Renal pelvis (tissue), 1 donor: ENCODE measurements at regions not wholly inside any gene's neighbourhood (a gene's known extent, or its start where the extent isn't known, plus 50 kb on each side); places are given as distances from the start of the nearest gene placed in this dataset.
"Not testable (repeated sequence)": the region's sequence is repeated elsewhere in the genome, so short reads cannot be mapped to it uniquely, and the experiment has no call there.

Source experiments
- DNase-seq: peaks from one replicate; pipeline ENCODE4 v3.0.0-alpha.2; 2013

DNA sequence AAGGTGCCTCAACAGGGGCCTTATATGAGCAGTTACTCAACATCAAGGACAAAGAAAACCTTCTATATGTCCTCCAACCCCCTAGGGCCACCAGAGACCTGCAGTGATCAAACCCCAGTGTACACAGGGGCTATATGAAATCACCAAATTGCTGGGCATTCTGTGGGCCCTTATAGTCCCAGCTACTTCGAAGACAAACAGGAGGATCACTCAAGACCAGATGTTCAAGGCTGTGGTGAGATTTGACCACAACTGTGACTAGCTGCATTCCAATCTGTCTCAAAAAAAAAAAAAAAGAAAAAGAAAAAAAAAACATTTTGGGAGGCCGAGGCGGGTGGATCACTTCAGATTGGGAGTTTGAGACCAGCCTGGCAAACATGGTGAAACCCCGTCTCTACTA is 51.0 kb upstream of the PRB2 start:
- DNase-seq, result no peak

DNA sequence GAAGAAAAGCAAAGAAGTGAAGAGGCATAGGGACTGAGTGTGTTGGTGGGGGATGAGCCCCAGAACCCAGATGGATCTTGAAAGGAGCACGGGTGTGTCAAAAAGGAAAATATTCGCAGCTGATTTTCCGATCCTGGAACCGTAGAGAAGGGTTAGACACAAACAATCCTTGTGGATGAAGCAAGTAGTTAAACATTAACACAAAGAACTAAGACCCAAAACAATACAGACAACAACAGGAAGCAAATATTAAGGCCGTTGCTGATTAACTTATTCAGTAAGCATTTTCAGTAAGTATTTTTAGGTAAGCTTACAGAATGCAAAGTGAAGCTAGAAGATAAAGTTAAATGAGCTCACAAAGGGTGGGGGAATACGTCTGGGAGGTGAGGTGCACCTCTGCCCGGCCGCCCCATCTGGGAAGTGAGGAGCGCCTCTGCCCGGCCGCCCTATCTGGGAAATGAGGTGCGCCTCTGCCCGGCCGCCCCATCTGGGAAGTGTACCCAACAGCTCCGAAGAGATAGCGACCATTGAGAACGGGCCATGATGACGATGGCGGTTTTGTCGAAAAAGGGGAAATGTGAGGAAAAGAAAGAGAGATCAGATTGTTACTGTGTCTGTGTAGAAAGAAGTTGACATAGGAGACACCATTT is 62.8 kb upstream of the PRB2 start:
- DNase-seq, result no peak

DNA sequence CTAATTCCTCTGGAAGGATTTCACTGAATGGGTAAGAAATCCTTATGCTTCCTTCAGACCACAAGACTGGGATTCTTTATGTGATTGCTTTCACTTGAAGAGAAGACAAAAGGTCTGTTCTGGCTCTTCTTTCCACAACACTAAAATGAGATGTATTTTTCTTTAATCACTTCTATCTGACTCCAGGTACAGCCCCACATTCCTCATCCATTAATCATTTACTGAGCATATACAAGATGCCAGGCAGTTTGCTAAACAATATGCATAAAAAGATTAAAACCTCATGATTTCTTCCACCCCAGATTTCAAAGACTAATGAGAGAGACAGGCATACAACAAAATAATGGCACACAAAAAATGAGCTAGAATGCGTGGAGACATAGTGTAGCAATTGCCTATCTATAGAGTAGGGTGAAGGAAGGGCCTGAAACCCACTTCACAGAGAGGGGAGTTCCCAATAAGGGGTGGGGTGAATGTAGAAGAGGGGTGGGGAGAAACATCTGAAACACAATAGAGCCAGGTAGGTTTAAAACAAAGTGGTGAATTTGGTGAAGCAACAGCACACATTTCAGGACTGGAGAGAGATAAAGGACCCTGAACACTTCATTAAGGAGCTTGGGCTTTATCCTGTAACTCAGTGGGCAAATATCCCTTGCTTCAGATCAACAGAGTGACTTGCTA is 65.1 kb upstream of the PRB2 start:
- DNase-seq, result no peak

DNA sequence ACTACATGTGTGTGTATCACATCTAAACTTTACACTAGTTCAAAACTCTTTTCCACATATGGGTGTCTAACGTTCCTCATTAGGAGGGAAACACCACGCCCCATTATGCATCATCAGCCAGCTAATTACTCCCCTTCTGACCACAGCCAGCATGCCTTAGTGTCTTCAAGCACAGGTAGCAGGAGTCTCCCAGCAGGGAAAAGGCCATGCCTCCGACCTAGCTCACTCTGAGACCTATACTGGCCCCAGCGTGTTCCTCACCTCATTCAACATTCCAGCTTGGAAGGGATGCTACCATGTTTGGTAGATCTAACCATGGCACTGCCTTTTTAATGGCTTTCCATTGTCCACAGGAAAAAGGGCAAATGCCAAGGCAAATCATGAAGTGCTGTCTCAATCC is 66.1 kb upstream of the PRB2 start:
- DNase-seq, result no peak

DNA sequence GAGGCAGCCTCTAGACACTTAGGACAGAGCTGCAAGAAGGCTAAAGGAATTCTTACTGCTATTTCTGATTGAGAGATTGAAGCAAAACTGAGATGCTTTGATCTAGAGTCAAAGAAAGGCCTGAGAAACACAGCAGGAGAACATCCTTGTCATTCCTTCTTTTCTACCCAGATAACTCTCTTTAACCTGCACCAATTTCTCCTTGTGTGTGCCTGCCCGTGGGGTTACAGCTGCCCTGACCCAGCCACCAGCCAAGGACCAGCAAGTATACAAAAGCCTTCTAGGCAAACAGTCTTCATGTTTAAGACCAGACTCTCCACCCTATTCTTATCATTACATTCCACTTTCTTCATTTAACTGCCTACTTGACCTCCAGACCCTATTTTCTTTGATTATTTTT is 81.7 kb upstream of the PRB2 start:
- no peak for DNase-seq

DNA sequence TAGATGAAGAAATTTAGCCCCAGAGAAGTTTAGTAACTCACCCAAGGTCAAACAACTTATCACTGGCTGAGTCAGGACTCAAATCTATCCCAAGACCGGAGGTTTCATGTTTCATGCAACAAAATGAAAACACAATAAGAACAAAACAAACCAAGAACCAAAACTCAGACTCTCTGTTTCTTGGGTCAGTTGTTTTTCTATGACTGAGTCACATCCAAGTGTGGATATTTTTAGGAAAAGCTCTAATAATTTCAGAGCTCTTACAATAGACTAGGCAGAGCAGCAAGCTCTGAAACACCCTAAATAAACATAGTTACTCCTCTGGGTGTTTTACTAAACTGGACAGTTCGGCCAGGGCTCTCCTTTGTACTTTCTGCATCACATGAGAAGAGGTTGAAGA is 87.6 kb upstream of the PRB2 start:
- DNase-seq, result no peak

DNA sequence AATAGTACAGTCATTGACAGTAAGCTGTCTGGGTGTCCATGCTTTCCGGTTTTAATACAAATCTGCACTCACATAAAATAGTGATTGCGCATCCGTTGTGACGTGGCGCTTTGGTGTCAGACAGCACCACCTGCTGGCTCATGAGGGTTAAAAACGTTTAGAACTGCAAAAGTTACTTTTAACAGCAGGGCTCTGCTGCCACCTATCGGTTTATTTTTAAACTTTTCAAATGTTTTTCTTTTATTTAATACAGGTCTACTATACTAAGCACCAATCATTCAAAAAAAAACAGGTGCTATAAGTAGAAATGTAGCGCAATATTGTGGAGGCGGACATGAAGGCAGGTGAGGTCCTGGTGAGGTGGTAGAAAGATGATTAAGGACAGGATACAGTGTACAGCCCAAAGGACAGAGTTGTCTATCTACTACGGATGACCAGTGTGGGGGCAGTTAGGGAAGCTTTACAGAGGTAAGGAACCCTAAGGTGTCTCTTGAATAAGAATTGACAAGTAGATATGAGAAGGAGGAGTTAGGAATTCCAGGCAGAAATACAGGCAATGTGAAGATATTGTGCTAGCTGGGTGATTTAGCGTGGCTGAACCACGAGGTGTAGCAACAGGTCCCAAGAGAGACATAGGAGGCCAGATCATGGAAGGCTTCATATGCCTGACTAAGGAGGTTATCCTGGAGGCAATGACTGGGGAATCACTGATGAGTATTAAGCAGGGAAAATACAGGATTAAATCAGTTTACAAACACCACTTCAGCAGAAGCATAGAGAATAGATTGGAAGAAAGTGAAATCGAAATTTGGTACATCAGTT is 91.5 kb upstream of the PRB2 start:
- DNase-seq, result peak; percentile 80

DNA sequence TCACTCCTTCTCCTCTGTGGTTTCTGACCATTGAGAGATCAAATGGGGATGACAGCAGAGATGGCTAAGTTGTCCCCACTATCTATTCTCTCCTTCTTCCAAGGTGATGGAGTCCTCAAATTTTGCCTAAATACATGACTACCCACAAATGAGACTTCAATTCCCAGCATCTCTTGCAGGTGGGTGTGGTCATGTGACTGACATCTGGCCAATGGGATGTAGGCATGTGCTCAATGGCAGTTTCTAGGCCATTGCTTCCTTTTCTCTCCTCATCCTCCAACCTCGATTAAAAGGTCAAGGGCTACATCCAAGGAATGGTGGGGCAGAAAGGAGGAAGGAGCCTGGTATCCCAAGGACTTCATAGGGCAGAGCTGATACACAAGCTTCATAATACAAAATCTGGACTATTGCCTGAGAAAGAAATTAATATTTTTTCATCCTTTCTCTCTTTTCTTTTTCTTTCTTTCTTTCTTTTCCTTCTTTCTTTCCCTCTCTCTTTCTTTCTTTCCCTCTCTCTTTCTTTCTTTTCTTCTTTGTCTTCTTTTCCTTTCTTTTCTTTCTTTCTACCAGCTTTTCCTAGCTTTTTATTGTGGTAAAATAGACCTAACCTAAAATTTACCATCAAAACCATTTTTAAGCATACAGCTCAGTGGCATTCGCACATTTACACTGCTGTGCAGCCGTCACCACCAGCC is 100.9 kb upstream of the PRB2 start:
- no peak for DNase-seq

DNA sequence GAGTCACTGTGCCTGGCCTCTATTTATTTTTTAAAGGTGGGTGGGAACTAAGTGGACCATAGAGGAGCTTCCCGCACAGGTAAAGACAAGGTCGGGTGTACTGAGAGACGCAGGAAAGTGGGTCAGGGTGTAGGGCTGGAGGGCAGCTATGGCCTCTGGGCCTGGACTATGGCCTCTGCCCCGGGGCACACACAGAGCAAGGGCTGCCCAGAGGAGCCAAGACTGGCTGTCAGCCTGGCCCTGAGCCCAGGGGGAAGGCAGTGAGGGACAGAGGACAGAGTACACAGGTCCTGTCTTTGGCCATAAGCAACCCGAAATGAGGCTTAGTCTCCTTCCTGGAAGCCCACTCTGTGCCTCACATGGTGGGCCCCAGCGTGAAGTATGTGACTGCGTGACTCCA is 102.1 kb upstream of the PRB2 start:
- DNase-seq, result no peak

DNA sequence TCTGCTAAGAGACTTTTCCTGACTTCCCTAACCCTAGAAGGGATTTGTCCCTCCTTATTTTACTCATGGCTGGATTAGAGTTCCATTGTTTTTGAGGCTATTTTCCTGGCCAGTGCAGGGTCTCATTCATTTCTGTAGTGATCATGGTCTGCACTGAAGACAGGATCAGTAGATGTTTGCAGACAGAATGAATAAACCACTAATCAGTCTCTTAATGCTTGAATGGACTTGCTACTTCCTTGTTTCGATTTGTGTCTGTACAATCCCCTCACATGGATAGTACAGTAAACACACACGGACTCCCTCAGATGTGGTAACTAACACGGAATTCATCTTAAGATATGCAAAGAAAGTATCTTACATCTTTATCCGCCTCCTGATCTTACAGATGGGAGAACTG is 102.6 kb upstream of the PRB2 start:
- no peak for DNase-seq

DNA sequence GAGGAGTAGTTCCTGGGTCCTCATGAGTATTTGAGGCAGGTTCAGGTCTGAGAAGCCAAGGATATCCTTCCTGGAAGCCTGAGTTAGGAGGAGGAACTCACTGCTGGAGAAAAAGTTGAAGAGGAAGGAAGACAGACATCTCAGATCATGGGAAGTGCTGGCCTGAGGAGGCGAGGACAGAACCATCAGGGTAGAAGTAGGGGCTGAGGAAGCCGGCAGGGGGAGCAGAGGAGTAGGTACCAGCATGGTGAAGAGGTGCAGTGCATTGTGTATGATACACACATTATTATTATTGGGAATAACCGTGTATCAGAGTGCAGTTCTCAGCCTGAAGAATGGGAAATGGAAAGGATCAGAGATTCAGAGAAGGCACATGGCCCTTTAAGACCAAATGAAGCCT is 103.2 kb upstream of the PRB2 start:
- not testable (repeated sequence) for DNase-seq

DNA sequence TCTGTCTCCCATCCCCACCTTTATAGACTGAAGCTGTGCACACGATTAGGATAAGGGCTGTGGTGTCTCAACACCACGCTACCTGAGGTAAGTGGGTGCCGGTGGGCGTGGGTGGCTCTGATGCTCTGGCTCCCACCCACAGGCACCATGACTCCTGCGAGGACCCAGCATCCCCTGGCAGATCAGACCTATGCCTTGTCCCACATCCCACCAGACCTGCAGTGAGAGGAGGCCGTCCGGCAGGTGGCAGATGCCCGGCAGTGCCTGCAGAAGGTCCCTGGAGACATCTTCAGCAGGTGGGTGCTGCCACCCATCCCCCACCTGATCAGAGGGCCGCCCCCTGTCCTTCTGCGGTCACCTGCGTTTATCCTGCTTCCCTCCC is 104.4 kb upstream of the PRB2 start:
- DNase-seq, result no peak

DNA sequence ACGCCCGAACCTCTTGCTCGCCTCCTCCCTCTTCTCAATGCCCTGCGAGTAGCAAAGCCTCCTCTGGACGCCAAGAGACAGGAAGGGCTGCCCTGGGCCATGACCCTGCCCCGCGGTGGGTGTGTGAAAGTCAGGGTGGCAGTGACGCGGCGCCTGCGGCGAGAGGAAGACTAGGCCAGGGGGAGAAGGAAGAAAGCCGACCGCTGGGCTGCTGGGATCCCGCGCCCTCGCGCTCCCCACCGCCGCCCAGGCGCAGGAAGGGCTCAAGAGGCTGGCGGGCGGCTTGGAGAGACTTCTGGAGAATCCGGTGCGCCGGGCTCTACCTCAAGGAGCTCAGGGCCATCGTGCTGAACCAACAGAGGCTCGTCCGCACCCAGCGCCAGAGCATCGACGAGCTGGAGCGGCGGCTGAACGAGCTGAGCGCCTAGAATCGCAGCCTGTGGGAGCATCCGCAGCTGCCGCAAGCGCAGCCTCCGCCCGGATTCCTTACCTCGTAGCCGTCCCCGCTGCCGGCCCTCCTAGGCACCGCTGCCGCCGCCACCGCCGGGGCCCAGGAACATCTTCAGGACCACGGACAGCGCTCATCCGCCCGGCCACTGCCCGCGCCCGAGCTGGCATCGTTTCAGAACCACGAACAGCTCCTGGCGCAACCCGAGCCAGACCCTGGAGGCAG is 105.0 kb upstream of the PRB2 start:
- DNase-seq, result peak; percentile 88

DNA sequence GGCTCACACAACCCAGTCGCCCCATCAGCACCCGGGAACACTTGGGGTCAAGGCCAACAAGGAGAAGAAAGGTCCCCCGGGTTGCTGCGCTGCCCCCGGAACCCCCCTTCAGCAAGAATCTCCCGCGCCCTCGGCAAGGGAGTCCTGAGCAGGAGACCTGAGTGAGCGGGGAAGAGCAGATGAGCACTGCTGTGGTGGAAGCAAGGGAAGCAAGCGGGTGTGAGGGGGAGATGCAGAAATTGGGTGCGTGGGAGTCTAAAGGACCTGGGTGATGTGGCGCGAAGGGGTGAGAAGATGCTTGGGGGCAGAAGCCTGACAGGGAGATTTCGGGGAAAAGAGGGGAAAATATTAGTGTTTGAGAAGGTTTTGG is 105.5 kb upstream of the PRB2 start:
- DNase-seq, result no peak

DNA sequence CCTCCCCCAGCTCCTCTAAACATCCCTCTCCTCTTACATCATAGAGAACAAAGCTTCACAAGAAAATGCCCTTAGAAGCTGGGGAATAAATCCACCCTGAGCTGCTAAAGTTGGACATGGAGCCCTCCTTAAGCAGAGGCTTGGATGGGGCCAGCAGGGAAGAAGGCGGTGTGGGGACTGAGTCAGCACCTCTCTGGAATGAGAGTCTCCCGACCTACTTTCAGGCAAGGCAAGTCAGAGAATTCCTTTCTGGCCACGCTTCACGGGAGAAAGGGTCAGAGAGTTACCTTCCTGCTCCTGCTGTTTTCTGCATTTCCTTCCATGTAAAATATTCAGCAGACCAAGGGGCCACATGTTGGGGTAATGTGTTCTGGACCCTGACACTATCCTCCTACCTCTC is 113.3 kb upstream of the PRB2 start:
- peak; percentile 12 for DNase-seq

DNA sequence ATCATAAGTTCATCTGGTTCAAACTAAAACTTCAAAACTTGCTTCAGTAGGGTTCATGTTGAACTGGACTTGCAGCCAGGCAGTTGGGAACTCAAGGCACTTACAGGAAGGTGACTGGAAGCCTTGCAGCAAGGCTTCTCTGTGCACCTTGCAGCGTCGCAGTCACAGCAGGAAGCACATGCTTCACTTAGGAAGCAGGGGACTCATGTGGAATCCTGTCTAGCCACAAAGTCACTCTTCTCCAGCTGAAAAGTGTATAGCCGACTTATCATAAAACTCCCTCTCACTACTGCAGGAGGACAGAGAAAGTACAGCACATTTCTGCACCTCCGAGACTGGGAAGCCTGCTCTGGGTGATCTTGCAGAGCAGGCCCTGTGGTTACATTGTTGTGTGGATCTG is 114.0 kb upstream of the PRB2 start:
- no peak for DNase-seq

DNA sequence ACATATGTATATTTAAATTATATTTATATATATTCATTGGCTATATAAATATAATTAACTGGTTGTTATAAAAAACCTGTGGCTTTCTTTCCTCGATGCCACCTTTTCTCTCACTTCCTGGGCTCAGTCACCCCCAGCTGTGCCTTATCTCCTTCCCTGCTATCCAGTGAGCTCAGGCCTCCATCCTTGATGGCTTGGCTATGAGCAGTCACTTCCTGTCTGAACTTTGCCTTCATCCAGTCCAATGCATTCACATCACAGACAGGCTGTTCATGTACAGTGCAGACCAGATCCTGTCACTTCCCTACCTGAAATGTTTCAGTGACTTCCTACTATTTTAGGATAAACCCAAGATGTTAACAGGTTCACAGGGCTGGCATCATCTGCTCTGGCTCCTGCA is 115.3 kb upstream of the PRB2 start:
- no peak for DNase-seq

DNA sequence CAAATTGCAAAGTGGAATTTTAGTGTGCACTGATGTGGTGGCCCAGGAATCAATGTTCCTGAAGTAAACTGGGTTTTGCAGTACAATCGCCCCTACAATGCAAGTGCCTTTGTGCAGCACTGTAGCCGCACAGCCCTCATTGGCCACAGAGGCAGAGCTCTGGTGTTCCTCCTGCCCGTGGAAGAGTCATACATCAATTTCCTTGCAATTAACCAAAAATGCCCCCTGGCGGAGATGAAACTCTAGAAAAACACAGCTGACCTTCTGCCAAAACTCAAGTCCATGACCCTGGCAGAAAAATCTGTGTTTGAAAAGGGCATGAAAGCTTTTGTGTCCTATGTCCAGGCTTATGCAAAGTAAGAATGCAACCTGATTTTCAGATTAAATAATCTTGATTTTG is 117.9 kb upstream of the PRB2 start:
- no peak for DNase-seq

DNA sequence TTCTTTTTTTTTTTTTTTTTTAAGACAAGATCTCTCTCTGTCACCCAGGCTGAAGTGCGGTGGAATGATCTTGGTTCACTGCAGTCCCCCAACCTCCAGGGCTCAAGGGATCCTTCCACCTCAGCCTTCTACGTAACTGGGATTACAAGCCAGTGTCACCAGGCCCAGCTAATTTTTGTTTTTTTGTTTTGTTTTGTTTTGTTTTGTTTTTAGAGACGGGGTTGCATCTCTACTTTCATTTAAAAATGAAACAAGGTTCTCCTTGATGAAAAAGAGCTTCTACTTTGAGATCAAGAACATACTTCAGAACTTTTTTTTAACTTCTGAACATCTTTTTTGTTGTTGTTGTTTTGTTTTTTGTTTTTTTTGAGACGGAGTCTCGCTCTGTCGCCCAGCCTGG is 121.7 kb upstream of the PRB2 start:
- no peak for DNase-seq

DNA sequence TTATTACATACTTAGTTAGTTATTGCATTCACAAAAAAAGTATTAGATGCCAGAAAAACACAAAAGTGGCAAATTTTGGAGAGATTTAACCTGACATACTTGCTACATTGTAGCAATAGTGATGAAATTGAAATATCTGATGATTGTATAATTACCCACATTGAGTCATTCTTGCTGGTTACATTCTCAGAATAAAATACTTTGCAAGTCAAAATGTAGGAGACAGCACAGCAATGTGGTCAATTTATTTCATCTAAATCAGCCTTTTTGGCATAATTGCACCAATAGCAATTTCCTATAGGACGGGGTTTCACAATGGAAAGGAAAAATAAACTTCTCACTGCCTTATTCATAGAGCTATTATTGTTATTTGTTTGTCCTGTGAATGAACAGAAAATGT is 125.0 kb upstream of the ETV6 start:
- no peak for DNase-seq

DNA sequence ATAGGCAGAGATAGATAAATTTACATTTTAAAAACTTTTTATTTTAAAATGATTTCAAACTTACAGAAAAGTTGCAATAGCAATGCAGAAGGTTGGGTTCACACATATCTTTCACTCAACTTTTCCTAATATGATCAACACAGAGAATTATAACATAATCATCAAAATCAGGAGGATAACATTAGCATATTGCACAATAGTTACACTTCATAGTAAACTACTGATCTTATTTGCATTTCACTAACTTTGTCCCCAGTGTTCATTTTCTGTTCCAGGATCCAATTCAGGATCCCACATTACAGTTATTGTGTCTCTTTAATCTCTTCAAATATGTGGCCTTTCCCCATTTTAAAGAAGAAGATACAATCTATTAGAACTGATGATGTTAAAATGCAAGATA is 115.4 kb upstream of the ETV6 start:
- DNase-seq, result no peak

DNA sequence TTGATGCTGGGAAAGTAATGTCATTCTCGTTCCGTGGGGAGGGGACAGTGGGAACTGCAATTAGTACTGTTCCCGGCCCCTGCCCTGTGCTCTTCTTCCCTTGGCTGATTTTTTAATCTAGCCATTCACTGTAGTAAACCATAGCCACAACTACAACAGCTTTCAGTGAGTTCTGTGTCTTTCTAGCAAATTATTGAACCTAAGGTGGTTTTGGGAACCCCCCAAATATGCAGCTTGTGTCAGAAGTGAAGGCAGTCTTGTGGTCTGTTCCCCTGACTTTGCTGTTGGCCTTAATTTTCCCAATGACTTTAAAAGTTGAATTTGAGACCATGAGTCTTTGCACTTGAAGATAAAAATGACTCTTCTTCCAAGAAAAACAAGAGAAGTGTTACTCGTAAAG is 114.3 kb upstream of the ETV6 start:
- no peak for DNase-seq
